NCI-H1694 treated with DMSO at 0.1 percent for 48 hours (cell line): ENCODE measurements at regions not wholly inside any gene's neighbourhood (a gene's known extent, or its start where the extent isn't known, plus 50 kb on each side); places are given as distances from the start of the nearest gene placed in this dataset.
"Not testable (repeated sequence)": the region's sequence is repeated elsewhere in the genome, so short reads cannot be mapped to it uniquely, and the experiment has no call there.

Source experiments
- DNase-seq: peaks from one replicate; lab custom pipeline; 2025; lab: John Stamatoyannopoulos, UW

DNA sequence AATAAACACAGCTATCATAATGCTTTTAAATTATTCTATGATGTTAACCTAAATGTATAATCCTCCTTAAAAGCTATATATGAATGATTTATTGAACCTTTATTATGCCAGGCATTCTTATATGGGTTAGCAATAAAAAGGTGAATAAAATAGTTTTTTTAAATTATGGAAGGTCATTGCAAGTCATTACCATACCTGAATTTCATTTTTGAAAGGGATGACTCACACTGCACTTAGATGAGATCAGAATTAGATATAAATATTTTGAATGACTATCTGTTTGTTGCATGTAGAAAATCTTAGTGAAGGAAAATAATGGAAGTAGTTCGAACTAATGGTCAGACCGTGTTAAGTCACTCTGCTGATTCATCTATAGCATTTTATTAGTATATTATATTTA is 822.3 kb downstream of the LUZP2 start:
- DNase-seq = no peak

DNA sequence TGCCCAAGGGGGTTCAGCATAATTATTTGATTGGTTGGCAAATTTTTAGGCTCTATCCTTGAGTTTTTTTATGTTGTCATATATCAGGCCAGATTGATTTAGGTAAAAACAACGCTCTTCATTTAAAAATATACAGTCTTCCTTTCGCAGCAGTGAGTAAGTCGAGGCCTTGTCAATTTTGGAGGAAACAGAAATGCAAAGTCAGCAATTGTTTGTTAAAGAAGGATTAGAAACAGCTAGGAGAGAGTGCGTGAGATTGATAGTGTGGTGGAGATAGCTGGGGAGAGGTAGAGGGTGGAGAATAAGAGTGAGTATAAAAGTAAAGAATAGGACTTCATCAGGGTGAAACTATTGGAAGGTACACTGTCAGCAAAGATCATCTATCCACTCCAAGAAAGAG is 830.8 kb downstream of the LUZP2 start:
- DNase-seq = no peak

DNA sequence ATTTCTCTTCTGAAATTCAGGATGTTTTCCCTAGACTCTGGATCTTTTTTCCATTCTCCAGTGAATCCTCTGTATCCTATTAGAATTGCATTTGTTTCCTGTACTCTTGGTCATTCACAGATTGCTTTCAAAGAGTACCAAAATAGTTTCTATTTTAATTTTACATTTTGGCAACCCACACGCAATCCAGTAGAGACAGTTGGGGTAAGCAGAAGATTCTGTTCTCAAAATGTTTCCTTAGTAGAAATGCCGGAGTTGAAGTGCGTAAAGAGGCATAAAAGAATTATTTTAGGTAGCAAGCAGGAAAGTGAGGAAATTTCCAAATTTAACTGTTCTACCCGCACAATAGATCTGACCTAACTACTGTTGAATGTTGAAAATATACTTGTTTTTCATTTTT is 842.4 kb downstream of the LUZP2 start:
- no peak for DNase-seq

DNA sequence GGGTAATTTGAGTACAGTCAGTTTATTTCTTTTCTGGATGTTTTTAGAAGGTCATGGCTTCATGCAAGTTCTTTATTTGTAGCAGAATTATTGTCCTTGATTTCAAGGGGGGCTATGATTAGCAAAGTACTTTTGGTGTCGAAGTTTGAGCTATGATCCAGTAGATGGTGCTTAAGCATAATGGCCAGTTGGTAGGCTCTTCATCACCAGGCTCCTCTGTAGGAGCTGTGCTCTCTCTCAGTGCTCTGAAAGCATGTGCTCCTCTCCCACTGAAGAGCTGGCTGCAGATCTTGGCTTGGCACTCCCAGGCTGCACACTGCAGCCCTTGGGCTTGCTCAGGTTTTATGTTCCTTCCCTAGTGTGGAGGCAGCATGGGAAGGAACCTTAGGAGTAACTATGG is 852.7 kb downstream of the LUZP2 start:
- DNase-seq = no peak

DNA sequence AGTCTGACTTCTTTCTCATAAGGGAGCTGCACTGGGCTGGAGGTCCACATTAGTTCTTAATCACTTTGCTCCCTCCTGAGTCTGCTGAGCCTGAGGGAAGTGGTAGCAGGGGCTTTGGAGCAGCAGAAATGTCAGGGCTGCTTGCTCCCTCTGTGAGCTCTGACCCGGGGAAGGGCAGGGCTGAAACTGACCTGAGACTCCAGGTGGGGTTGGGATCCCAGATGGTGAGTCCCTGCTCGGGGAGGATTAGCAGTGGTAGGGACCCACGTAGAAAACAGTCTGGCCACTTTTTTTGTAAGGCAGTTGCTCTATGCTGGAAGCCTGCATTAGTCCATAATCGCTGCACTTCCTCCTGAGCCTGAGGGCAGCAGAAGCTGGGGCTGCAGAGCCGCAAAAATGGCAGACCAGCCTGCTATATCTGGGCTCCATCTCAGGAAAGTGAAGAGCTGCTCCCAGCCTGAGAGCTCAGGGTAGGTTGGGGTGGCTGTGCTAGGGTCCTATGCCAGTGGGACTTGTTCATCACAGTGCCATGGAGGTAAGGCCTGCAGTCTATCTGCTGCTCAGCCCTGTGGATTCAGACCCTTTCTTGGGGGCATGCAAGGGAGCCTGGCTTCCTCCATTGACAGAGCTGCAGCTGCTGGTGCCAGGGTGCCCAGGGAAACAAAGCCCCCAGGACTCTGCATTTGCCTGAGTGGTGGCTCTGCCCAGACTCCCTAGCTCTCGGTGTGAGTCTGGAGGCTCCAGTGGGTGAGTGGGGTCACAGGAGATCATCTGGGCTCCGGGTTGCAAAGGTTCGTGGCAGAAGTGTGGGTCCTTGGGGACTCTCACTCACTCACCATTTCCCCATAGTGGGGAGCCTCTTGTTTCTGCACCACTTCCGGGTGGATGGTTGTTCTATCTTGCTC is 854.3 kb downstream of the LUZP2 start:
- DNase-seq = no peak

DNA sequence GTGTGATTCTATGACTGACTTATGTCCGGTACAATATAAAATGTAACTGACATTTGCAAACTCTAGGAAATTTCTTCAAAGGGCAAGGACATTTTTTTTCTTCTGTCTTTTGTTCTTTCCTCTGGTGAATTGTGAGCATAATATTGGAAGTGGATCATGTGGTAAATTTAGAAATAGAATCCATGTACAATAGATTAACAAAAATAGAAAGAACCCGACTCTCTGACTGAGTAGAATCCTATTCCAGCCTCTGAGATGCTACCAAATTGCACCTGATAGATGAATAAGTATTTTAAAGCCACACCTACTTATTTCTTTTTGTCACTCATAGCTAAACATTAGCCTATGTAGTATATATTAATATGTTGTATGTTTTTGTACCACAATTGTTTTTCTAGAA is 860.3 kb downstream of the LUZP2 start:
- no peak for DNase-seq

DNA sequence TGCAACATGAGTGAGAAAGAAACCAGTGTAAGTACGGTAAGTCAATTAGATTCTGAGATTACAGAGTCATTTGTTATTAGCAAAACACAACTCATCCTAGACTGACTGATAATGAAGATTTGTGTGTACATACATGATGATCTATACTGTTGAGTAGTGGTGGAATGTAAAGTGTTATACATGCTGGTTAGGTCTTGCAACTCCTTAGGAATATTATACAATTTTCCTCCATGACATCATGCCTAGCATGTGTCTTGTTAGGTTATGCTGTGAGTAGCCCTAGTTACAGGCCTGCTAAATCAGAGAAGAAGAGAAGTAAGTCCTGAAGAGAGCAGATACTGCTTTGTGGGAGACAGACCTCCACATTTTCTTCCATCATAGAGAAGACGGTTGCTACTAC is 880.6 kb downstream of the LUZP2 start:
- DNase-seq = no peak

DNA sequence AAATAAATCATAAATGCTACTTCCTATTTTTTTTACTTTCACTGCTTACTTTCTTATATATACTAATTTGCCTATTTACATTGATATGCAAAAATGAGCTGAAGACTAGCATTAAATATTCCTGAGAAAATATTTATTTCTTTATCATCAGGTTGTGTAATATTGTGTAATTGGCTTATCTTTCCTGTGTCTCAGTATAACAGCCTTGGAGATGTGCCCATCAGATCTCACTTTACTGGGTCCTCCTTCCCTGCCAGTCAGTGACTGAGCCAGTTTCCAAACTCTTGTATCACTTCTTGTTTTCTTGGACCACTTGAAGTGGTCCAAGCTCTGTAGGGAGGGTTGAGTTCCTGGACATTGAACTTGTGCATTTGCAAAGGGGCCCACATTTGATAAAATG is 900.0 kb downstream of the LUZP2 start:
- DNase-seq = no peak

DNA sequence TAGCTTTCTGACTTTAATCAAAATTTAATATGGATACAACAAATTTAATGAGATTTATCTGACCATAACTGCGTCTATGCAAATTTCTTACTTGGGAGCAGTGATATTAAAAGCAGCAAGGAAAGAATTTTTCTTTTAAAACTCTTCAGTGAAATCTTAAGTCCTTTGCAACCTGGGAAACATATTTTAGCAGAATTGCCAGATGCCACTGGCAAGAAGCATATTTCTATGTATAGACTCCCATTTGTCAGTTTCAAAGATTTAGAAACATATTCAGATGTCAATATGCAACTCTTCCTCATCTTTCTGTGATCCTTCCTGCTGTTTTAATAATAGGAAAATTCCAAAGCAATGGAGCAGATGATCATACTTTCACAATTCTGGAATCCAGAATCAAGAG is 911.3 kb downstream of the LUZP2 start:
- DNase-seq = no peak

DNA sequence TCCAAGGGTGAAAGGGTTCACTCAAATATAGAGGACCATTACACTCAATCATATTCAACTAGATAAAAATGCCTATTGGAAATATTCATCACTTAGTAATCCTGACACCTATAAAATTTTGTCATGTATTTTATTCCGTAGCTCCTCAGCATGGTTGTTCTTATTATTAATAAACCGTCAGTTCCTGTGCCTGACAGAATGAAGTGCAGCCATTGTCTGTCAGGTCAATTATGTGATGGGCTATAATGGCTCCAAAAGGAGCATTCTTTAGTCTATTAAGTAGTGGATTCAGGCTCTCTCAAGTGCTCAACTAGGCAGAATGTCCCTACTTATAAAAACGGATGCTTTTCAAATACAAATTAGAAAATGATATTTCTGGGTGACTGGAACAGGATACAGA is 916.1 kb upstream of the ANO3 start:
- no peak for DNase-seq

DNA sequence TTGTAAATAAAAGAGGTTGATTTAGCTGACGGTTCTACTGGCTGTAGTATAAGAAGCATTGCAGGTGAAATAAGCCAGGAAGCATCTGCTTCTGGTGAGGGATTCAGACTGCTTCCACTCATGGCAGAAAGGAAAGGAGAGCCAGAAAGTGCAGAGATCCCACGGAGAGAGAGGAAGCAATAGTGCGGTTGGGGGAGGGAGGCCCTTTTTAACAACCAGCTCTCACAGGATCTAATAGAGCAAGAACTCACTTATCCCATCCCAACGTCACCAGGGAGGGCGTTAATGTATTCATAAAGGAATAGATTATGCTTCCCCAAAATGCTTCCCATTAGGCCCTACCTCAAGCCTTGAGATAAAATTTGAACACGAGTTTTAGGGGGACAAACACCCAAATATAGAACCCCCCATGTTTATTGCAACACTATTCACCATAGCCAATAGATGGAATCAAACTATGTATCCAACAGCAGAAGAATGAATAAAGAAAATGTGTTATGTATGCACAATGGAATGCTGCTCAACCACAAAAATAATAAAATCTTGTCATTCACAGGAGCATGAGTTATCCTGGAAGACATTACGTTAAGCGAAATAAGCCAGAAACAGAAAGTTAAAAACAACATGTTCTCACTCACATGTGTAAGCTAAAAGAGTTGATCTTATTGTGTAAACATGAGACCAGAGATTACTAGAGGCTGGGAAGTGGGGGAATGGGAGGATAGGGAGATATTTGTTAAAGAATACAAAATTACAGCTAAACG is 908.3 kb upstream of the ANO3 start:
- no peak for DNase-seq

DNA sequence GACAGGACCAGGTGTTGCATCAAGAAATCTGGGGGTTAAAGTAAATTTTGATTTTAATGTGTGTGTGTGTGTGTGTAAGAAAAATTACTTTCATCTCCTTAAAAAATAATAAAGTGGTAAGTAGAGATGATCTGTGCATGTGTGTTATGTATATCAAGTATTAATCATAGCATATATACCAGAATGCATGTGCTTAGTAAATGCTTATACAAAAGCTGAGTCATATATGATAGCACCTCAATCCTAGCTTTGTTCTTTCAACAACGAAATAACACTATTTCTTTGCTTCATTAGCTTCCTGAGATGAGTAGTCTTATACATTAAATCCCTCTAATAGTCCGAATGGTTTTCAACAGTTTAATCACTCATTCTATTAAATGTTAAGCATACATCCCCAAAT is 899.6 kb upstream of the ANO3 start:
- no peak for DNase-seq

DNA sequence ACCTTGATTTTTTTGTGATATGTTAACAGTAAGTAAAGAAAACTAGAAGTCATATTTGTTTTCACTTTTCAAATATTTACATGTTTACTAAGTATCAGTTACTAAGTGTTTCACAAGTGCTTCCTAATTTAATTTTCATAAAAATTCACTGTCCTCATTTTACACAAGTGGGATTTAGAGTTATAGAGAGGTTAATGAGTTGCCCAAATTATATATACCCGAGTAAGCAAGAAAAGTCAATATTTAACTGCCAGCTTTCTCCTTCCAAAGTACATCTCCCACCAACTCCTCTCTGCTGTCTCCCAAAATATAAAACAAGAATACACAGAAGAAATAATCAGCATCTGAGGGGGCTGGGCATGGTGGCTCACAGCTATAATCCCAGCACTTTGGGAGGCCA is 896.7 kb upstream of the ANO3 start:
- no peak for DNase-seq

DNA sequence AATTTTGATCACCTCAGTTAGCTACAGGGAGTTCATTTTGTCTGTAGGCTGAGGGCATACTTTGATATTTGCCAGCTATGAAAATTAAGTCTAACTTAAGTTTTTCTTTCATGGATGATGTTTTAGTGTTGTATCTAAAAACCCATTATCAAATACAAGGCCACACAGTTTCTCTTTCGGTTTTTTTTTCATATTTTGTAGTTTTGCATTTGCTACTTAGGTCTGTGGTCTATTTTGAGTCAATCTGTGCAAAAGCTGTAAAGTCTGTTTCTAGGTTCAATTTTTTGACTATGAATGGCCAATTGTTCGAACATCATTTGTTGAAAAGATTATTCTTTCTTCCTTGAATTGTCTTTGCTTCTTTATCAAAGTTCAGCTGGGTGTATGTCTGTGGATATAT is 895.6 kb upstream of the ANO3 start:
- DNase-seq = no peak

DNA sequence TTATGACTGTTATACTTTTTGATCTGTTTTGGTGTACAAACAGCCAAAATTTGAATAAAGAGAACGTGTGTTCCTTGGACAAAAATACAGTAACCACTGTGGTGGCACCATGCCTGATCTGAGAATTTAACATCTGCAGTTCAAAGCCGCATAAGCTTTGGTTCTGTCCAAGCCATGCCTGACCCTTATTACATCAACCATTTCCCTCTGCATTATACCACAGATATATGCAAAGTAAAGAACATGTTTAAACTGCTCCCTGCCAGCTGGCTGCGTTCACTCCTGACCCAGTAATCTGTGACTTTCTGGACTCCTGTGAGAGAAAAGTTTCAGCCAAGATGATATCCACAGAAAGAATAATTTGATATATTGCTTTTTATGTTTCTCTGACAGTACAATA is 890.5 kb upstream of the ANO3 start:
- no peak for DNase-seq

DNA sequence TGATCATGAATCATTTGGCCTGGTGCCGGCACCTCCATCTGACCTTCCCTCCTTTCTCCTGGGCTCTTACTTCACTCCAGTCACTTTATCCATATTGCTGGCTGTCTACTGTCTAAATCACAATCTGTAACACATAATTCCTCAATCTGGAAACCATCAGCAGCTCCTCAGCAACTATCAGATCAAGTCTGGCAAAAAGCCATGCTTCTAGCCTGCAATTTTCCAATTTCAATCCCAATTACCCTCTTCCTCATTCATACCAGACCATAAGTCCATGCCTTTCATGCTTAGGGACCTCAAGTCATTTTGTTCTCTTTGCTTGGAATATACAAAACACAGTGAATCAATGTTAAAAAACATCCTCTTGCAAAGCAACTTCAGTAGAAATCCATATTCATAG is 882.8 kb upstream of the ANO3 start:
- DNase-seq = no peak

DNA sequence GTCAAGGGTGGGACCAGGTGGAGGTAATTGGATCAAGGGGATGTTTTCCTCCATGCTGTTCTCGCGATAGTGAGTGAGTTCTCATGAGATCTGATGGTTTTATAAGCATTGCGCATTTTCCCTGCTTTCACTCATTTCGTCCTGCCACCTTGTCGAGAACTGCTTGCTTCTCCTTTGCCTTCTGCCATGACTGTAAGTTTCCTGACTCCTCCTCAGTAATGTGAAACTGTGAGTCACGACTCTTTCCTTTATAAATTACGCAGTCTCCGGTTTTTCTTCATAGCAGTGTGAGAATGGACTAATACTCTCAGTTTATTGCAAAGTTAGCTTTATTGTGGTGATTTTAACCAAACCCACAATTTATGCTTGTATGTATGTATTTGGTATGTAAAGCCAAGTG is 878.5 kb upstream of the ANO3 start:
- no peak for DNase-seq

DNA sequence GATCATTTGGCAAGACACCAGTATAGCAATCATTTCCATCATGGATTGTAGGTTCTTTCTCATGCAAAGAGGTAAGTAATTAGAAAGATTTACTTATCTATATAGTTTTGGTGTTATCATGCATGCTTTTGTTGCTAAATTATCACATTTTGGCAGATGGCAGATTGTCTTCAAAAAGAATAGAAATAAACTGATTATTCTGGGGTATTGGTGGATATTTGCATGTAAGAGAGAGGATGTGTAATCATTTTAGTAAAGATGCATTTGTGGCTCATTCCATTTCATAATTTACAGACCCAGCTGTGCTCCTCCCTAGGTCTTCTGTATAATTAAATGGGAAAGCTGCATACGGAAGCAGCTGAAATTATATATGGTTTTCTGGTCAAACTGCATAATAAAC is 875.7 kb upstream of the ANO3 start:
- DNase-seq = no peak

DNA sequence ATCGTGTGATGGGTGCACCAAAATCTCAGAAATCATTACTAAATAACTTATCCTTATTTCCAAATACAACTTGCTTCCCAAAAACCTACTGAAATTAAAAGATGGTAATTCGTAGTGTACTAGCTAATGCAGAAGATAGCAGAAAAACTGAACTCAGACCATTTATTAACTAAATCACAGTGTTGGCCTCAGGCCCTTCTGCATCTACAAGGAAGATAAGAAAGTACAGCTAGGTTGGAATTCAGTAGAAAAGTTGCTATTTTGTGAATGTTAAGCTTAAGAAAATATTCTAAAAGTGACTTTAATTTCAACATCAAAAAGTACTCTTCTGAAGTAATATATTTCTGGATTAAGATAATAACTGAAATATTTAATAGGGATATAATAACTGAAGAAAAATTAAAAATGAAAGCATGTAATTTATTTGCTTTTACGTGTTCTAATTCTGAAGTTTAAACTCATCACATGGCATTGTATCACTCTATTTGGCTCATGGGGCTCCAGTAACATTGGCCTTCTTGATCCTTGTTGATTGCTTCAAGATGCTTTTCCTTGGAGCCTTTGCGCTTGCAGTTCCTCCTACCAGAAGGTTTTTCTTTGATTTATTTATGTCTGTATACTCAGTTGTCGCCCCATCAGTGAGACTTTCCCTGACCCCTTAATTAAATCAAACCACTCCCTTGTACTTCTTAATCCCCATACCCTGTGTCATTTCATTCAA is 847.9 kb upstream of the ANO3 start:
- DNase-seq = no peak

DNA sequence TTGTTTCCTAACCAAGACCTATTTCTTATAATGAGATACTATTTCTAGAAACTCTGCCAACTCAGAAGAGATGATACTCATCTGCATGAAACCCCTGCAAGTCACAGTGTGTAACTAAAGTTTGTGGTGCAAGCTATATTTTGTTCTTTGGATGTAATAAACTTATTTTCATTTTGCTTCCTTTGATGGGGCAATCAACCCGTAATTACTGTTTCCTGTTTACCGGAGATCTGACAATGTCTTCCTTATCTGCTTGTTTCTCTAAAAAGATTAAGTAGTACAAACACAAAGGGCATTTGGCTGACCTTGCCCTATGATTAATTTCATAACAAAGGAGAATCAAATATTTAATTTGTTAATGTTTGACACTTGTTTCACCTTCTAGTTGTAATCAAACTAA is 846.6 kb upstream of the ANO3 start:
- no peak for DNase-seq

DNA sequence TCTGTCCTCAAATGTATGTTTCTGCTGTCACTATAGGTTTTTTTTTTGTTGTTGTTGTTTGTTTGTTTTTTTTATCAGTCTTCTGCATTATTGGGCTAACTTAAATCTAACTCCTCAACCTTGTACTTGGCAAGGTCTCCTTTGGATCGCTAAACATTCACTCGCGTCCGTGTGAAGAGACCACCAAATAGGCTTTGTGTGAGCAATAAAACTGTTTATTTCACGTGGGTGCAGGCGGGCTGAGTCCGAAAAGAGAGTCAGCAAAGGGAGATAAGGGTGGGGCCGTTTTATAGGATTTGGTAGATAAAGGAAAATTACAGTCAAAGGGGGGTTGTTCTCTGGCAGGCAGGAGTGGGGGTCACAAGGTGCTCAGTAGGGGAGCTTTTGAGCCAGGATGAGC is 845.6 kb upstream of the ANO3 start:
- DNase-seq = not testable (repeated sequence)

DNA sequence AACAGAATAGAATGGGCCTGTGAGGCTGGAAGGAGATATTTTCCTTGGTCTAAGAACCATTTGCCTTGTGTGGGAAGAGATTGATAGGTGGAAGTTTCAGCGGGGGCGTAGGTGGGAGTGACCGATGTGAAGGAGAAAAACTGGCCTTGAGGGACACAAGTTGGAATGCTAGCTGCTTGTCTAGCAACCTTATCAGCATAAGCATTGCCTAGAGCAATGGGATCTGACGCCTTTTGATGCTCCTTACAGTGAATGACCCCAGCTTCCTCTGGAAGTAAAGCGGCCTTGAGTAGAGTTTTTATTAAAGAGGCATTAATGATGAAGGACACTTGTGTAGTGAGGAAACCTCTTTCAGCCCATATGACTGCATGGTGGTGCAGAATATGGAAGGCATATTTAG is 843.8 kb upstream of the ANO3 start:
- DNase-seq = not testable (repeated sequence)

DNA sequence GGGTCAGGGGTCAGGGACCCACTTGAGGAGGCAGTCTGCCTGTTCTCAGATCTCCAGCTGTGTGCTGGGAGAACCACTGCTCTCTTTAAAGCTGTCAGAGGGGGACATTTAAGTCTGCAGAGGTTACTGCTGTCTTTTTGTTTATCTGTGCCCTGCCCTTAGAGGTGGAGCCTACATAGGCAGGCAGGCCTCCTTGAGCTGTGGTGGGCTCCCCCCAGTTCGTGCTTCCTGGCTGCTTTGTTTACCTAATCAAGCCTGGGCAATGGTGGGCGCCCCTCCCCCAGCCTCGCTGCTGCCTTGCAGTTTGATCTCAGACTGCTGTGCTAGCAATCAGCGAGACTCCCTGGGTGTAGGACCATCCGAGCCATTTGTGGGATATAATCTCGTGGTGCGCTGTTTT is 830.5 kb upstream of the ANO3 start:
- DNase-seq = not testable (repeated sequence)
